DMS114 treated with DMSO at 0.1 percent for 48 hours (cell line): ENCODE measurements at regions not wholly inside any gene's neighbourhood (a gene's known extent, or its start where the extent isn't known, plus 50 kb on each side); places are given as distances from the start of the nearest gene placed in this dataset.
A peak's percentile ranks its signal among the peaks of the same experiment; 100 is the strongest.
"Not testable (repeated sequence)": the region's sequence is repeated elsewhere in the genome, so short reads cannot be mapped to it uniquely, and the experiment has no call there.

Source experiments
- DNase-seq: peaks from one replicate; lab custom pipeline; 2025; ENCODE audit not compliant: unreplicated experiment; lab: John Stamatoyannopoulos, UW

DNA sequence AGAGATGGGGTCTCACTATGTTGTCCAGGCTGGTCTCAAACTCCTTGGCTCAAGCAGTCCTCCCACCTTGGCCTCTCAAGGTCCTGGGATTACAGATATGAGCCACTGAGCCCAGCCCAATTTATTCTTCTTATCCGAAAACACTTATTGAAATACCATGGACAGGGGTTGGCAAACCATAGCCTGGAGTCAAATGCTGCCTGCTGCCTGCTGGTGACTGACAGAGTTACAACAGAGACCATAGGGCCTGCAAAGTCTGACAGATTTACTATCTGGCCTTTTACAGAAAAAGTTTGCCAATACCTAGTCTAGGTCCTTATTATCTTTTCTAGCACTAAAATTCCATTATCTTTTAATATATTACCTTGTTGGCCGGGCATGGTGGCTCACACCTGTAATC lies 87.1 kb upstream of the ZNF281 start:
- DNase-seq: no peak

DNA sequence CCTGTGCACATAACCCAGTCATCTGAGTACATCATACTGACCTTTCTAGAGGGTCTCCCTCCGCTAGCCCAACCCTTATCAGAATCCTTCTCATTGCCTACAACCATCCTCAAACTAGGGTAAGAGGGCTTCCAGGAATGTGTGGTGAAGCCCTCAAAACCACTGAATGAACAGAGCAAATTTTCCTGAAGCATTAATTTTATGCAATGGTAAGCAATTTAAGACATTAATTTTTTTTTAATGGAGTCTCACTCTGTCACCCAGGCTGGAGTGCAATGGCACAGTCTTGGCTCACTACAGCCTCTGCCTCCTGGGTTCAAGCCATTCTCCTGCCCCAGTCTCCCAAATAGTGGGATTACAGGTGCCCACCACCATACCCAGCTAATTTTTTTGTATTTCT lies 86.1 kb upstream of the ZNF281 start:
- DNase-seq: no peak

DNA sequence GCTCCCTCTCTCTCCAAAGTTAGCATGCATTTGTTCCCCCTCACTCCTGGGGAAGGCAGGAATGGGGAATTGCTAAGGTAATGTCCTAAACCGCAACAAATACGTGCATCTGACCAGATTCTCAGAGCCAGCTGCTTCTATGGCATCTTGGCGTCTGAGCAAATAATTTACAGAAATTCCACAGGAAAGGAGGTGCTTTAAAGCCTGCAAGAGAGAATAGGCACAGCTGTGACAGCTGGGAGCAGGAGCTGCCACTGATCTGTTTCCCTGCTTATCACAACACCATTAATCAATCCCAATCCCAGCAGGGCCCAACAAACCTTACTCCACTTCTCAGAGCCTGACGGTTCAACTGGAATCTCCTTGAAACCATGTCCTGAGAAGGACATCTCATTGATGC lies 83.5 kb upstream of the ZNF281 start:
- DNase-seq: no peak

DNA sequence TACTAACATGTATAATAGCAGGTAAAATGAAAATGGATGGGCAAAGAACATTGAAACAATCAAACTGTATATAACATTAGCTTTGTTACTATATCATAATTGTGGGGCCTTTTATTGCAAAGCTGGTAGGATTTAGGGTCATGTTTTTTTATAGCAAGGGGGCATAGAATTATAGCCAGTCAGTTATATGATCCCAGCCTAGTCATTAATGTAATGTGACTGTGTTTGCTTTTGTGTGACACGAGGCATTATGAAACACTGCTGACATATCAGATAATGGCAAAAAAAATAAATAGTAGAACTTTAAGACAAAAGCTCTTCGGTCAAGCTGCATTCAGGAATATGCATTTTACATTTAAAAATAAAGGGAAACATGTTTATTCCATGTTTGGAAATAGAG lies 81.3 kb upstream of the ZNF281 start:
- no peak for DNase-seq

DNA sequence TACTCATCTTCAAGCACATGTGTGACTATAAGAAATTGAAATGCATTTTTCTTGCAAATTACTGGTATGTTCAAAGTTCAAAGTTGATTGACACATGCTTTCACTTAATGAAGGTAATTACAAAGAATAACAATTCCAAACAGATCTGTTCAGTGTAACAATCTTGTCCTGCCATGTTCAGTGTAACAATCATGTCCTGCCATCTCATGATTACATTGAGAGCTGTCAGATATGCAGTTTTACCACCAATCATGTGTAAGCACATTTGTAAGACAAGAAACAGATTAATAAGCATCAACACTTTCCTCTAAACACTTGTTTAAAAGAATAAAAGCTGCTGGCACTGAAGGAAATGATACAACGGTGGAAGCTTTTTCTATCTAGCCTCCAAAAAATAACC lies 80.3 kb upstream of the ZNF281 start:
- no peak for DNase-seq

DNA sequence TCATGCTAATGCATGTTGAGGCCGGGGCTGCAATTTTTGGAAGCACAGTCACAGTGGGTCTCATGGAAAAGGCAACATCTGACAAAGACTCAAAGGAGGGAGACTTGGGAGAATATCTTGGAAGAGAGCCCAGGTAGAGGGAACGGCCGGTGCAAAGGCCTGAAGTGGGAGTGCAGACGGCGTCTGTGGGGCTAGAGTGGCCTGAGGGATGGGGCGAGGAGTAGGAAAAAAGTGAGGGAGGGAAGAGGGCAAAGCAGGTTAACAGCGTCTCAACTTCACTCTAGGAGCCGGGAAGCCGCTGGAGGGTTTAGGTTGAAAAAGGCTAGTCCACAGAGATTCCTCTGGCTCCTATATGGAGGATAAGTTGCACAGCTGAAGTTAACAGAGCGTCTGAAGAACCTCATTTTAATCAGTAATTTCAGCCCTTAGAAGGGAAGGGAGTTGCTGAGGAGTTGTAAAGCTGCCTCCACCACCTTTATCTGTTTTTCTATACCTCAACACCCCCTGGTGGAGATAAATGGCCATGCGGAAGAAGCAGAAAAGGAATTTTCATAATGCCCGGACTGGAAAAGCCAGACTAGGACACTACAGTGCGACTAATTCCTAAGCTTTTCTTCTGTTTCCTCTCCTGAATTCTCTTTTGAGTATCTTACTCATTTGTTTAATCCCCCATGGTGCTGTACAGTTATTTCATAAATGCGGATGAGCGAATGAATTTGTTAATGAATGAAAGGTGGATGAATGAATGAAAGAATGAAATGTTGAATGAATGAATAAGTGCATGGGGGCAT lies 78.7 kb upstream of the ZNF281 start:
- DNase-seq: peak; percentile 50

DNA sequence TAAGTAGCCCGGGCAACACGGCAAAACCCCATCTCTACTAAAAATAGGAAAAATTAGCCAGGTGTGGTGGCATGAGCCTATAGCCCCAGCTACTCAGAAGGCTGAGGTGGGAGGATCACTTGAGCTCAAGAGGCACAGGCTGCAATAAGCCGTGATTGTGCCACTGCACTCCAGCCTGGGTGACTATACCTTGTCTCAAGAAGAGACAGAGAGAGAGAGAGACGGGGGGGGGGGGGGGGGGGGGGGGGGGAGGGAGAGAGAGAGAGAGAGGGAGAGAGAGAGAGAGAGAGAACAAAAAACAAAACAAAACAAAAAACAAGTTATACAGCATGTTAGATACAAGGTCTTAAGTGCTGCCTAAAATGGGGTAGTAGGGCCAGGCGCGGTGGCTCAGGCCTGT lies 77.8 kb upstream of the ZNF281 start:
- DNase-seq: no peak

DNA sequence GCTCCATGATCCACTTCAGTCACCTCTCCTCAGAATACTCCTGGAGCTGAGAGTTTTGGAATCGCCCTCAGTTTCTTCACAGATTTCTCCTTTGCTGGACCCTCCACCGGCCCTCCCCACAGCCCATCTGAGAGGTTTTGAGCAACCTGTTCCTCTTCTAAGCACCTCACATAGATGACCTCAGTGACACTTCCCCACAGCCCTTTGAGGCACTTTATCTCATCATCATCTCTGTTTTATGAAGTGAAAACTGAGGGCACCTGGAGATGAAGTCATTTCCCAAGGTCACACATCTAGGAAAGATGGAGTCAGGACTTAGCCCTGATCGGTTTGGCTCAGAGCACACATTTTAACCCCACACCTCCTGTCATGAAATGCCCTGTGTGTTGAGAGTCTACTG lies 76.8 kb upstream of the ZNF281 start:
- DNase-seq: no peak

DNA sequence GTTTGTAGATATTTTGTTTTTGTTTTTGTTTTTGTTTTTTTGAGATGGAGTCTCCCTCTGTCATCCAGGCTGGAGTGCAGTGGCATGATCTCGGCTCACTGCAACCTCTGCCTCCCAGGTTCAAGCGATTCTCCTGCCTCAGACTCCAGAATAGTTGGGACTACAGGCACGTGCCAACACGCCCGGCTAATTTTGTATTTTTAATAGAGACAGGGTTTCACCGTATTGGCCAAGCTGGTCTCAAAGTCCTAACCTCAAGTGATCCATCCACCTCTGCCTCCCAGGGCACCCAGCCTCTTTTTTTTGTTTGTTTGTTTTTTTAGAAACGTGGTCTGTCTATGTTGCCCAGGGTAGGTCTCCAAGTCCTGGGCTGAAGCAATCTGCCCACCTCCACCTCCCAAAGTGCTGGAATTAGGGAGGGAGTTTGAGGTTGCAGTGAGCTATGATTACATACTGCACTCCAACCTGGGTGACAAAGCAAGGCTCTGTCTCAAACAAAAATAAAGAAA lies 74.7 kb upstream of the ZNF281 start:
- not testable (repeated sequence) for DNase-seq

DNA sequence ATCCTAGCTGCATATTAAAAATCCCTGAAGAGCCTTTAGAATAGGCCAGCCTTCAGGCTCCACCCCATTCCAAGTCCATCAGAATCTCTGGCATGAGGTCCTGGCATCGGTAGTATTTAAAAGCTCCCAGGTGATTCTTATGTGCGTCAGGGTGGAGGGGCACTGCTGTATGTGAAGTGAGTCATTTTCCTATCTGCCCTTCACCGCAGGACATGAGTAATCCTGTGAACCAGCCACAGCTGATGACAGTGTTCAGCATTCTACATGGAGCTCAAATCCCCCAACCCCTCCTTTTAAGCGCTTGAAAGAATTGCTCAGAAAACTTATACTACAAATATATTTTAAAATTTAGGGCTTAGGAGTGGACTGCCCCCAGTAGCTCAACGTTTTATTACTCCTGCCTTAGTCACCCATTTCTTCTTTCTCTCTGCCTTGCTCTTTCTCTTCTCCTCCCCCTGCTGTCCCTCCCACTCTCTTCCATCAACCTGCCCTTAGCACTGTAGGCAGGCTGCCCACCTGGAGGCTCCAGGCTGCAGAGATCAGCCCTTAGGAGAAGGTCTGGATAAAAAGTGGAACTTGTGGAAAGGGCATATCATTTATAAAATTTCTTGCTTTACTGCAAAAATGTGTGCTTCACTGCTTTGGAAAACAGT lies 73.8 kb upstream of the ZNF281 start:
- DNase-seq: no peak

DNA sequence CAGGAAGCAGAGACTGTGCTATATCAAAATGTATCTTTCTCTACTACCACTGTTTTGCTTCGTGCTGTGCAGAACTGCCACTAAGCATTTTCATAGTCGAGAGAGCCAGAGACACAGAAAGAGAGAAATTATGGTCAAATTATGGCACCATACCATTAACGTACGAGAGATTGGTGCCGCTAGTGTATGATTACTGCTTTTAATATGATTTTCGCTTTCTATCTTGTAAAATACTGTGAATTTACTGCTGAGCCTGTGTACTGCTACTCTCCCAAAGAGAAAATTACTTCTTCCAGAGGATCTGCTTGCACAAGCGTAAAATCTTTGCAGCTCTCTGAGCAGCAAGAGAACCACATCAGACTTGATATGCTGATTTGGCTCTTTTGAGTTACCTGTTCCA lies 71.1 kb upstream of the ZNF281 start:
- DNase-seq: no peak

DNA sequence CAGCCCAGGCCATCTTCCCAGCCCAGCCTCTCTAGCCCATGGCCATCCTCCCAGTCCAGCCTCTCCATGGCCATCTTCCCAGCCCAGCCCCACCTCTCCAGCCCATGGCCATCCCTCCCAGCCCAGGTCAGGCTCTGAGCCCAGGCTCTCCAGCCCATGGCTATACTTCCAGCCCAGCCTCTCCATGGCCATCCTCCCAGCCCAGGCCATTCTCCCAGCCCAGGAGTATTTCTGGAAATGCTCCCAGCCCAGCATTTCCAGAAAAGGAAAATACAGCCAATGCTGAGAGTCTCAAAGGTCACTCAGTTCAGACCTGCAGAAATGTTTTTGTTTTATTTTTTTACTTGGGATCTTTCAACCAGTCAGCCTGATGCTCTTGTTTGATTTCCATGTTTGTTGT lies 70.0 kb upstream of the ZNF281 start:
- no peak for DNase-seq

DNA sequence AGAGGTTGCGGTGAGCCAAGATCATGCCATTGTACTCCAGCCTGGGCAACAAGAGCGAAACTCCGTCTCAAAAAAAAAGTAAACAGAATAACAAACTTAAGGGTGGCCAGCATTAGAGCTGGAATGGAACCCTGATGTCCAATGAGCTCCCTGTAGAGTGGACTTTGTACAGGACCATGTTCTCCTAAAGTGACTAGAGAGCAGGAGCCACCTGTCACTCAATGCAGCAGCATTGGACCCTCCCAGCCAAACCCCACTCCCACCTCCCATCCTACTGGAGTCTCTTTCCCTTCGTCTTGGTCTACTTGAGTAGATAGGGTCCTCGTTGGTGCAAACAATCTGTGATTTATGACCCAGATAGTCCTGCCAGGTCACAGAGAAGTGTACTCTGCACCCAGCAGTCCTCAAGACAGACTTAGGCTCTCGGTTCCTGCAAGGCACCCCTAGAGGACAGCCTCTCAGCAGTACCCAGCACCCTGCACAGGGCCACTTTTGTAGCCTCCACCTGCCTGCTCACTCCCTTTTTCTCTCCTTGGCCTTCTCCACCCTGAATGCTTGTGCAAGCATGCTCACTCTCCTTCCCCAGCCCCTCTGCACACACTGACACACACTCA lies 69.2 kb upstream of the ZNF281 start:
- DNase-seq: no peak

DNA sequence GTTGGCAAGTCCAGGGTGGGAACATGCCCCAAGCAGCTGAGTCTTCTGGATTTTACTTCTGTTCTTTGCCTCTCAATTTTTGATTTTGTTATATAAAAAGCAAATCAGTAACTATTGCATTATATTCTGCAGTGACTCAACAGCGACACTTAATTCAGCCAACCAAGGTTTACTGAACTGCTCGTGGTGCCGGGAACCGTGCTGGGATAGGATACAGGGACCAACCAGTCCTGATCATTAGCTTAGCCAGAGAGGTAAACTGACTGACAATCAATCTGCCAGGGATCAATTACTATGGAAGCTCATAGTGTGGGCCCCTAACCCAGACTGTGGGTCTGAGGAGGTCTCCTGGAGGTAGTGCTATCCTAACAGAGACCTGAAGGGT lies 68.4 kb upstream of the ZNF281 start:
- DNase-seq: no peak

DNA sequence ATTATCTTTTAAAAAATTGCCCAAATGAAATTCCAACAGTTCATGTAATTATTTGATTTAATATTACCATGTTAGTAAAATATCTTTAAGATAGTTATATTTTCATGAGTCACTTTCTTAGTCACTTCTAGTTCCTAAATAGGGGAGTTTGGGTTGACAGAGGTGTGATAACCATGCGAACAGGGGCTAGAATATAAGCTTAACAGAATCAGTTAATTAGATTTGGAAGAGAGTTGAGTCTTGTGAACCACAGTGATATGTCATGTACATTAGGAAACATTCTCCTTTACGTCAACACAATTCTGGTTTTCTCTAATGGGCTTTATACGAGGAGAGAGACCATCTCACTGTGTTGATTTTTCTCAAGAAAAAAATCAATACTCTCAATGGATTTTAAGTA lies 64.8 kb upstream of the ZNF281 start:
- no peak for DNase-seq

DNA sequence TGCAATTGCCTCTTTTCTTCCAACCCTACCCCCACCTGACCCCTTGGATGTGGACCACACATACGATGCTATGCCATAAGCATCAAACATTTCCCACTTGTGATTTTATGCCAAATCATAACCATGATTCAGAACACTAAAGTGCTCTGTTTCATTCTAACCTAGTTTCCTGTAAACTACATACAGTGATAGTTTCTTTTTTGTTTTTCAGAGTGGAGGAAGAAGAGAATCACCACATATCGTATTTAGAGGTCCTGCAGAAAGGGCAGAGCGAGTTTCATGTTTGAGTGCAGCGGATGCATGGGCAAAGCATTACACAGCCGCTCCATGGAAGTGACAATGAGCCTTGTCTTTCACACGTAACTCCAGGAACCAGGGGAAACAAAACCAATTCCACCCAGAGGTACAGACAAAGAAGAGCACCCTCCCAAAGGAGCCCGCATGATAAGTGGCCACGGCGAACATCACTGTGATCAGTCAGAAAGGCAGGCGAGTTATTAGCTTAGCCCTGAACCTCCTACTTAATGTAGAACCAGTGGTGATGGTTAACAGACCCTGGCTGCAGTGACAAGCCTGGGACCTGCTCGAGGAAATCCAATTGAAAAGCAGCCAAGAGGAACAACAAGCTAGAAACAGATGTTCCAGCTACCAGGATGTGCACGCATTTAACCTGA lies 64.0 kb upstream of the ZNF281 start:
- no peak for DNase-seq

DNA sequence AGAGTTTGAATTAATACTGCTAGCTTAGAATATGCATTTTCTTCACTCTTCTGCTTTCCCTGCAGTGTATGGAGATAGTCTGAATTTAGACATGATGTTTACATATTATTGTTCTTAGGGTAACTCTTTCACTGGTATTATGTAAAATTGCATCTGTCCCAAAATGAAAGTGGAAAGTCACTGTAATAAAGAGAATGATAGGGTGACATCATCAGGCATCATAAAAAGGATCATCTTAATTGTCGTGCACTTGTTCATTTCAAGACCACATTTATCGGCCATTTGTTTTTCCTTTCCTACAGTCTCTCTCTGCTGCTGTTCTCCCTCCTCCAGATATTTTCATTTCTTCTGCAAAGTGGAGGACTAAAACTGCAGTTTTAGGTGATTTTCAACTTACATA lies 61.9 kb upstream of the ZNF281 start:
- no peak for DNase-seq

DNA sequence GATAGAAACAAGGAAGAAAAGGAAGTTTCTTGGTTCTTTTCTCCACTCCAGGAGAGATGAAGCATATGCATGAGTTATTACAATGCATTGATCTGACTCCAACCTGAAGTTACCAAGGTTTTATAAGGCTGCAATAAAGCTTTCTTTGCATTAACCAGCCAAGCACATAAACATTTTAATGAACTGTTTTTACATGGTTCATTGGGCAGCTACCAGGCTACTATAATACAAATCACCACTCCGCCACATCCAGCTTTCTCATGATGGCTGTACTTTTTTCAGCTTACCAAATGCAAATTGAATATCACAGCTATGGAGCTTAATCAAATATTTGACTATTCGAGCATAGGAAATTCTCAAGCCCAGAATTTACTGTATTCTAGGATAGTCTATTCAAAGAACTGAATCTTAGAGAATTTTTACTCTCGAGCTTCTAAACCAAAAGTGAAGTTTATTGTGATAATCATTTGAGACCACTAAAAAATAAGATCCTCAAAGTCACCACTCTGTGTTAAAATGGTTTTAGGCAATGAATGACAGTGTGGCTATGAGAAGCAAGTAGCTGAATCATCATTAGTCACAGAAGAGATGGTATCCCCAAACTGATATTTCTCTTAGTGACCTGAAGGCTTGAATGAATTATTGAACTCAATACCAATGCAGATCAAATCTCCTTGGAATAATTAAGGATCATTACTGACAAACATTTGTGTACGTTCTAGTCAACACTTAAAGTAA lies 58.6 kb upstream of the ZNF281 start:
- DNase-seq: no peak

DNA sequence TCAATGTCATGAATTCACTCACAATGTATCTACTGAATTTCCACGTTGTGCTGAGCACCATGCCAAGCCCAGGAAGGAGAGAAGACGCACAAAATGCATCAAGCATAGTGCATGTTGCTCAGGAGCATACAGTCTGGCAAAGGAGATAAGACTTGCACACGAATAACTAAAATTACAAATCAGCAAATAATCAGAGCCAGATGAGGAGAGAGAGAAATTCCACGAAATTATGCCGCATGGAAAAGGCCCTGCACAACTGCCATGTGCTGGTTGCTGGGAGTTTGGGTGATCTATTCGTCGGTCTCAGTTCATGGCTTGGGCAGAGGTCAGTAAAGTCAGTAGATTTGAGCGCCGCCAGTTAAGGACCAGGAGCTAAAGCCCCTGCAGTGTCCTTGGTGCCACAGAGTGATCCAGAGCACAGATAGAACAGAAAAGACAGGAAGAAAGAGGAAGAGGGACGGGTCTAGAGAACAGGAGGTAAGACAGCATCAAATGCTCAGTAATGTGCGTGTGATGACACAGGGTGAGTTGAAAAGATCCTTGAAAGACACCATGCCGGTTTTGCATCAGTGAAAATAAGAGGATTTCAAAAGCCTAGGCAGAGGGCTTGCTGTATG lies 55.1 kb upstream of the ZNF281 start:
- DNase-seq: no peak
